Activated naive CD4-positive, alpha-beta T cell treated with anti-CD3 and anti-CD28 coated beads, Interleukin-2, amount 50 U/mL, for 72 hours (primary cell): ENCODE measurements at regions not wholly inside any gene's neighbourhood (a gene's known extent, or its start where the extent isn't known, plus 50 kb on each side); places are given as distances from the start of the nearest gene placed in this dataset.
"Not testable (repeated sequence)": the region's sequence is repeated elsewhere in the genome, so short reads cannot be mapped to it uniquely, and the experiment has no call there.

Source experiments
- ATAC-seq, 2 donors: fragments of 150-1000 bp; cut with Tn5 transposase; 2 replicates each; pipeline ENCODE4 v1.10.0; 2021; ENCODE audit warnings: mild to moderate bottlenecking in 2 of 2, moderate library complexity in 2 of 2
- DNase-seq, 2 donors: peaks; one replicate each; pipeline ENCODE4 v3.0.0; 2021 to 2022; ENCODE audit warnings: low spot score in 2 of 2
- H3K27ac Mint-ChIP-seq, 2 donors: one replicate each; pipeline ENCODE4 v1.8.0; 2022; ENCODE audit warnings: mild to moderate bottlenecking in 2 of 2, mixed read lengths in 2 of 2
- H3K36me3 Mint-ChIP-seq, 2 donors: one replicate each; pipeline ENCODE4 v1.8.0; 2022; ENCODE audit warnings: mixed read lengths in 2 of 2
- H3K9me3 Mint-ChIP-seq, 2 donors: one replicate each; pipeline ENCODE4 v1.8.0; 2022; ENCODE audit warnings: mixed read lengths in 2 of 2

DNA sequence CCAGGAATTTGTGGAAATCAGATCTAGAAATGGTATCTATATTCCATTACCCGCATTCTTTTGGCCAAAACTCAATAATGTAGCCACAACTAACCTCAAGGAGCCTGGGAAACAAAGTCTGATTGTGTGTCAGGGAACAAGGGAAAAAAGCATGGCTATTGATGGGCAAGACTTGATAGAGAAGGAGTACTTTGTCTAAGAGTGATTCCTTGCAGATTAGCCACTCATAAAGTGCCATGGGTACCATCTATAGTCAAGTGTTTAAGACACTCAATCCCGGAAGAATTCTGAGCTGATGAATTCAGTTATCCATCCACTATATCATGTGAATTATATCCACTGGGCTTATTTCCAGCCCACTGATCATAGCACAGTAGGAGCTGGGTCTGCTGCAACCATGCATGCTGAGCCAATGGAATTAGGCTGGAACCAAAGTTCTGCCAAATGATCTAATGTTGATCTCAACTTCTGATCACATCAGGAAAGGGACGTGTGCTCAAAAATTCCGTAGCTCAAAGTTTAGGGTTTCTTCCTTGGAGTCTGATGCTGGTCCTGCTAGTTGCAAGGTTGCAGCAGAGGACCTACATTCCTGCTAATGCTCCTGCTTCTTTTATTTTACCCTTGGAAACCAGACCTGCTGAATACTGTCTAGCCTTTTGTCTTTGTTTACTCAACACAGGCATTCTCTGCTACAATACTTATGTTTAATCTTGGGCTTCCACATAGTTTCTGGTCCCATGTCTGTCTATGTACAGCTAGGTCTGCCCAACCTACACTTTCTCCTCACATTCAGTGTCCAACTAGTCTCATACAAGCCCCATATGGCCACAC is 629.7 kb downstream of the IRS1 start:
- no peaks in the 10 kb centered on the region for H3K9me3 Mint-ChIP-seq
- no peak overlapping the region for H3K27ac Mint-ChIP-seq
- no peak for ATAC-seq
- no peaks in the 10 kb centered on the region for H3K36me3 Mint-ChIP-seq
- DNase-seq, result no peak

DNA sequence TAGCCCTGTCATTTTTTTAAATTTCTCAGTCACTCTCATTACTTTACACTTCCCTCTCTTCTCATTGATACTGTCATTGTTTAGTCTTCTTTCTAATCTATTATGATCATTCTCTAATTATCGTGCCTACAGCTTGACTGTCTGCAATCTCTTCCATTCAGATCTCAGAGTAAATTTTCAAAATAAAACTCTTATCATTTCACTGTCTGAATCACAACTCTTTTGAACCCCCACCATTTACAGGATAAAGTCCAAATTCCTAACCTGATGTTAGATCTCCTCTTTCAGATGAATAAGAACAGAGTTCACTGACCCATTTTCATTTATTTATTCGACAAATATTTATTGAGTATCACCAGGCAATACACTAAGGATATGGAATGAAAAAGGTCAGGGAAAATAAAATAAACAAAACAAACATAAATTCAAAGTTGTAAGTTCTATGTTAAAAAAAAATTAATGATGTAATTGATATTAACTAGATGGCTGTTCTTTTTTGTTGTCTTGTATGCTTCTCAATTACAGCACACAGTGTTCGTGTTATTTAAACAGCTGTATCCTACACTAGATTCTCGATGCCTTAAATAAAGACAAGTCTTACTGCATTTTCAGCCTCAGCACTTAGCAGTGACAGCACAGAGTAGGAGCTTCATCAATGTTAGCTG is 631.0 kb downstream of the IRS1 start:
- no peak for ATAC-seq
- Mint-ChIP-seq H3K27ac (no peak overlapping the region), H3K9me3 (no peaks in the 10 kb centered on the region), H3K36me3 (no peaks in the 10 kb centered on the region)
- no peak for DNase-seq

DNA sequence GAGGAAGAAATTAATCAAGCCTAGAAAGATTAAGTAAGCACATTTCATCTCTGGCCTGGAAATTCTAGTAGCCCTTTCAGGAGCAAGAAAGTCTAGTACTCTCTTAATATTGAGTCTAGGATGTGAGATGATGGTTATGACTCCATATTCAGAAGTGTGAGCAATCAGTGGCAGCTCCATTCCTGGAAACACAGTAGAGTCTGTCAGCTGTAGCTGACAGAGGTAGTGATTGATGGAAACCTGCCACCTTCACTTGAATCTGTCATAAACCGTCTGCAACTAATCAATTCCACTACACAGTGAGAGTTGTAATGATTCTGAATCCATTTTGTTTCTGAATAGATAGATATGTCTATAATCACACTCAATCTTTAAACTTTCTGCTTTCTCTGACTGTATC is 635.1 kb downstream of the IRS1 start:
- H3K36me3 Mint-ChIP-seq, result no peaks in the 10 kb centered on the region
- ATAC-seq, result no peak
- no peaks in the 10 kb centered on the region for H3K9me3 Mint-ChIP-seq

GRCh38 chr2:226160617-226161016 is 639.0 kb downstream of the IRS1 start:
- not testable (repeated sequence) for DNase-seq, ATAC-seq, H3K36me3 Mint-ChIP-seq, H3K9me3 Mint-ChIP-seq, H3K27ac Mint-ChIP-seq

More for the DNA sequence above, 635.1 kb downstream of the IRS1 start:
- no peak for DNase-seq
- H3K27ac Mint-ChIP-seq, result no peak overlapping the region

GRCh38 chr2:226159875-226160479 is 639.6 kb downstream of the IRS1 start:
- no peak for ATAC-seq

DNA sequence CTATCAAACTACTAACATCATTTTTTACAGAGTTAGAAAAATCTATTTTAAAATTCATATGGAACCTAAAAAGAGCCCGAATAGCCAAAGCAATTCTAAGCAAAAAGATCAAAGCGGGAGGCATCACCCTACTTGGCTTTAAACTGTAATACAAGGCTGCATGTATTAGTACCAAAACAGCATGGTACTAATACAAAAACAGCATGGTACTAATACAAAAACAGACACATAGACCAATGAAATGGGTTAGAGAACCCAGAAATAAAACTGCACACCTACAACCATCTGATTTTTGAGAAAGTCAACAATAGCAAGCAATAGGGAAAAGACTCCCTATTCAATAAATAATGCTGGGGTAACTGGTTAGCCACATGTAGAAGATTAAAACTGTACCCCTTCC is 640.7 kb downstream of the IRS1 start:
- H3K36me3 Mint-ChIP-seq, result no peaks in the 10 kb centered on the region
- no peaks in the 10 kb centered on the region for H3K9me3 Mint-ChIP-seq
- no peak overlapping the region for H3K27ac Mint-ChIP-seq
- DNase-seq (no peak), ATAC-seq (no peak)

More at GRCh38 chr2:226159875-226160479, 639.6 kb downstream of the IRS1 start:
- Mint-ChIP-seq H3K36me3 (no peaks in the 10 kb centered on the region), H3K27ac (no peak overlapping the region), H3K9me3 (no peaks in the 10 kb centered on the region)
- DNase-seq, result no peak

DNA sequence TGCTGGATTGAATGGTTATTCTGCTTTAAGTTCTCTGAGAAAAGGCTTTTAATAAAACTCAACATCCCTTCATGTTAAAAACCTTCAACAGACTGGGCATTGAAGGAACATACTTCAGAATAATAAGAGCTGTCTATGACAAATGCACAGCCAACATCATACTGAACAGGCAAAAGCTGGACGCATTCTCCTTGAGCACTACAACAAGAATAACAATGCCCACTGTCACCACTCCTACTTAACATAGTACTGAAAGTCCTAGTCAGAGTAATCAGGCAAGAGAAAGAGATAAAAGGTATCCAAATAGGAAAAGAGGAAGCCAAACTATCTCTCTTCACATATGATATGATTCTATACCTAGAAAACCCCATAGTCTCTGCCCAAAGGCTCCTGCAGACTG is 641.4 kb downstream of the IRS1 start:
- no peak for ATAC-seq
- DNase-seq, result no peak
- H3K9me3 Mint-ChIP-seq, result no peaks in the 10 kb centered on the region
- H3K36me3 Mint-ChIP-seq, result no peaks in the 10 kb centered on the region
- H3K27ac Mint-ChIP-seq, result no peak overlapping the region

- ATAC-seq (no peak), DNase-seq (no peak)
- H3K27ac Mint-ChIP-seq, result no peak overlapping the region
- no peaks in the 10 kb centered on the region for H3K9me3 Mint-ChIP-seq
- no peaks in the 10 kb centered on the region for H3K36me3 Mint-ChIP-seq
These were observed 644.3 kb downstream of the IRS1 start for GRCh38 chr2:226155093-226155875.

GRCh38 chr2:226154610-226155009 is 645.0 kb downstream of the IRS1 start:
- ATAC-seq (no peak), DNase-seq (no peak)
- Mint-ChIP-seq H3K9me3 (no peaks in the 10 kb centered on the region), H3K36me3 (no peaks in the 10 kb centered on the region), H3K27ac (no peak overlapping the region)

DNA sequence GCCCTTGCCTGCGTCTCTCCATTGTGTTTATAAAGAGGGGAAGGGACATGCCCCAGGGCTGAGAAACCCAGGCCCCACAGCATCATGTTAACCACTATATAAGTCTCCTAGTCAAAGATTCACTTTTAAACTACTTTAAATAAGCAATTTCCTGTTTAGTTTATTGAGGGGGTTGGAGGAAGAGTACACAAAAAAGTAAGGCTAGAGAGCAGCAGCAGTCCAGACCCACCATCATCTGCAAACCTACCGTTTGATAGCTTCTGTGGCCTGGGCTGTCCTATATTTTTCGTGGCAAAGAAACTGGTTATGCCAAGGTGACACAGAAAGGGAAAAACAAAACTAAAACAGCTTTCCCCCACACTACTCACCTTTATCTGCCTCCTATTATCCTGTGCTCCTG is 646.1 kb downstream of the IRS1 start:
- no peak for ATAC-seq
- DNase-seq, result no peak
- Mint-ChIP-seq H3K9me3 (no peaks in the 10 kb centered on the region), H3K27ac (no peak overlapping the region), H3K36me3 (no peaks in the 10 kb centered on the region)

DNA sequence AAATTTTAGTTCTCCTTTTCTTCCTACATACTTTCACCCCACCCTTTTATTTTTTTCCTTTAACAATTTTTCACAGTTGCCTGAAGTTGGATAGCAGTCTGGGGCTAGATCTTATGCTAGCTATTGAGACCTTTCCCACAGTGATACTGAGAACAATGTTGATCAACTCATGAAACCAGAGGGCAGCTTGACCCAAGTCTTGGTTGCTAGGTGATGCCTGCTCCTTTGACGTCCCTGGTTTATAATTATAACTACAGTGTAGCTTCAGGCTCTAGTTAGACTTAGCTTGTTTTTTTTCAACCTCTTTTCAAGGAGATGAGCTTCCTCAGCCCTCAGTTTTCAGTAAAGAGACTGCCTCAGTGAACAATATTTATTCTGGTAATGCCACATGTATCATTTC is 648.5 kb downstream of the IRS1 start:
- H3K27ac Mint-ChIP-seq, result no peak overlapping the region
- DNase-seq (no peak), ATAC-seq (no peak)
- no peaks in the 10 kb centered on the region for H3K9me3 Mint-ChIP-seq
- no peaks in the 10 kb centered on the region for H3K36me3 Mint-ChIP-seq

DNA sequence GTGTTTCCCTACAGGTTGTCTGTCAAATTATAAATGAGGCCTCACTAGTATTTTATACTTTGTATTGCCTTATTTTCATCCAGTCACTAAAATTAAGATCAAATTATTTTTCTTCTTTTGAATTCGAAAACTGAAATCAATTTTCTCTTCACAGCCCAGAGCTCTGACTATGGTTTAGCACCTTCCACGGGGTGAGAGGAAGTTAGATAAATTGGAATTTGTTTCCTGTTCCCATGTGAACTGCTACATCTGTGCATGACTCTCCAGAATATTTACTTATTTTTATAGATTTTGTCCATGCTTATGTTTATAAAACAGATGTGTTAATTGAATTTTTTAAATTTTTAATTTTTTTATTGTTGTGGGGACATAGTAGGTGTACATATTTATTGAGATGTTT is 656.5 kb downstream of the IRS1 start:
- DNase-seq (no peak), ATAC-seq (no peak)
- no peaks in the 10 kb centered on the region for H3K36me3 Mint-ChIP-seq
- no peaks in the 10 kb centered on the region for H3K9me3 Mint-ChIP-seq
- H3K27ac Mint-ChIP-seq, result no peak overlapping the region

DNA sequence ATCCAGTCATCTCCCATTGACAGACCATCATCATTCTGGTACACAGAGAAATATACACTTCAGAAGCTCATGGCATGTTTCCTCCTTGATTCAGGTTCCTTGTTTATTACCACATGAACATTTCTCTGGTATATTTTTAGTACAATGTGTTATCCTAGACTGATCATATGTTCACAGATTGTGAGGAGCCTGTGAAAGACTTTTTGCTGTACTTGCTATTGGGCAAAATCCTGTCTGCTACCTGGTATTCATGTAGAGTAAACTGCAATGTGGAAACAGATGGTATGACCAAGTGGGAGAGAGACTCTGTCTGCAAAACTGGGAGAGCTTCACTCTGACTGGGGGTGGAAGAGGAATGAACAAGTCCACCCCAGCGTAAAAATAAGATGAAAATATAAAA is 657.2 kb downstream of the IRS1 start:
- peak overlapping the region in 1 of 2 donors; percentile 57 for H3K27ac Mint-ChIP-seq
- no peak for ATAC-seq

GRCh38 chr2:226140594-226140993 is 659.0 kb downstream of the IRS1 start:
- Mint-ChIP-seq H3K9me3 (no peaks in the 10 kb centered on the region), H3K36me3 (no peaks in the 10 kb centered on the region), H3K27ac (no peak overlapping the region)
- no peak for ATAC-seq
- no peak for DNase-seq

More for the DNA sequence above, 657.2 kb downstream of the IRS1 start:
- no peaks in the 10 kb centered on the region for H3K9me3 Mint-ChIP-seq
- H3K36me3 Mint-ChIP-seq, result no peaks in the 10 kb centered on the region
- DNase-seq, result no peak

GRCh38 chr2:226139759-226140158 is 659.9 kb downstream of the IRS1 start:
- no peaks in the 10 kb centered on the region for H3K36me3 Mint-ChIP-seq
- no peaks in the 10 kb centered on the region for H3K9me3 Mint-ChIP-seq
- ATAC-seq, result no peak
- no peak overlapping the region for H3K27ac Mint-ChIP-seq
- DNase-seq, result no peak

DNA sequence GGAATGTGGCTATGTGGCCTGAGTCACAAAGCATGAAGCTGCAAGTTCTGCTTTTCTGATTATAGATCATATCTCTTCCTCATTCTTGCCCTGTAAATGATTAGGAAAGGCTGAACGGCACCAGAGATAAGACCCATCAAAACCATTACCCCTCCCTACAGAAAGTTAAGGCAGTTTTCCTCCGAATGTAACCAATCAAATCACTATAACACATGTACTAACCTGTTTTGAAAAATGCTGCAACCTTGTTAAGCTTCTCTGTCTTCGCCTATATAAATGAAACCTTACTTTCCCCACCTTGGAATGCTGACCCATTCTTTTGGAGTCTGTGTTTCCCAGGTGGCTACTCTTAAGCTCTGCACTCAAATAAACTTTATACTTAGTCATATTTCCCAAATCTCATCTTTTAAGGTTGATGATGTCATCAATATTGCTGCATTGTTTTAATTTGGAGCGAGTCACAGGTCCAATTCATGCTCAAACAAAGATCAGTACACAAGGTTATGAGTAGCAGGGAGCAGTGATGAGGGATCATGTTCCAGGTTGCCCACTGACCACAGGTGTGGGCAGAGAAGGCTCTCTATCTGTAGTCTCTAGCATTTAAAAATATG is 662.3 kb downstream of the IRS1 start:
- H3K36me3 Mint-ChIP-seq, result no peaks in the 10 kb centered on the region
- no peaks in the 10 kb centered on the region for H3K9me3 Mint-ChIP-seq
- DNase-seq, result no peak
- ATAC-seq, result no peak
- H3K27ac Mint-ChIP-seq, result no peak overlapping the region

GRCh38 chr2:226136739-226137138 is 662.9 kb downstream of the IRS1 start:
- H3K9me3 Mint-ChIP-seq, result no peaks in the 10 kb centered on the region
- DNase-seq (no peak), ATAC-seq (no peak)
- no peaks in the 10 kb centered on the region for H3K36me3 Mint-ChIP-seq
- H3K27ac Mint-ChIP-seq, result no peak overlapping the region
